Skeletal muscle tissue (tissue), 3 donors: ENCODE measurements at regions not wholly inside any gene's neighbourhood (a gene's known extent, or its start where the extent isn't known, plus 50 kb on each side); places are given as distances from the start of the nearest gene placed in this dataset.

Experiments used
- H3K27ac ChIP-seq: one replicate; pipeline ENCODE4 v1.7.0; 2013; ENCODE audit warnings: mild to moderate bottlenecking, low read depth, low read length, inconsistent platforms
- H3K27me3 ChIP-seq, 3 donors: one replicate each; pipeline ENCODE4 v1.7.0; 2013; ENCODE audit warnings: low read length in 3 of 3; ENCODE audit not compliant: control insufficient read depth in 3 of 3, insufficient read depth in 3 of 3
- H3K36me3 ChIP-seq, 3 donors: one replicate each; pipeline ENCODE4 v1.7.0; 2013; ENCODE audit warnings: low read length in 3 of 3; ENCODE audit not compliant: control insufficient read depth in 3 of 3, insufficient read depth in 3 of 3
- H3K4me1 ChIP-seq, 3 donors: one replicate each; pipeline ENCODE4 v1.7.0; 2013; ENCODE audit warnings: low read length in 3 of 3, mild to moderate bottlenecking in 3 of 3; ENCODE audit not compliant: control insufficient read depth in 3 of 3, insufficient read depth in 3 of 3
- H3K4me3 ChIP-seq, 3 donors: one replicate each; pipeline ENCODE4 v1.7.0; 2013; ENCODE audit warnings: low read length in 3 of 3
- H3K9ac ChIP-seq, 3 donors: one replicate each; pipeline ENCODE4 v1.7.0; 2013; ENCODE audit warnings: low read length in 3 of 3, mild to moderate bottlenecking in 3 of 3, moderate library complexity in 2 of 3, low read depth in 1 of 3
- H3K9me3 ChIP-seq, 3 donors: one replicate each; pipeline ENCODE4 v1.7.0; 2013; ENCODE audit warnings: low read length in 3 of 3; ENCODE audit not compliant: control insufficient read depth in 3 of 3
- donor health status: Osteomylitis.

DNA sequence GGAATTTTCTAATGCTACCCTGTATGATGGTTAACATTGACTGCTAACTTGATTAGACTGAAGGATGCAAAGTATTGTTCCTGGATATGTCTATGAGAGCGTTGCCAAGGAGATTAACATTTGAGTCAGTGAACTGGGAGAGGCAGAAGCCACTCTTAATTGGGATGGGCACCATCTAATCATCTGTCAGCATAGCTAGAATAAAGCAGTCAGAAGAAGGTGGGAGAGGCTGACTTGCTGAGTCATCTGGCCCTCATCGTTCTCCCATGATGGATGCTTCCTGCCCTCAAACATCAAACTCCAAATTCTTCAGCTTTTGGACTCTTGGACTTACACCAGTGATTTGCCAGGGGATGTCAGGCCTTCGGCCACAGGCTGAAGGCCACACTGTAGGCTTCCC, 878.5 kb downstream of the PCDH7 start:
- no peak overlapping the region for H3K27ac ChIP-seq
- no peaks in the 10 kb centered on the region for H3K36me3 ChIP-seq
- H3K4me1 ChIP-seq, result no peaks in the 10 kb centered on the region
- H3K9me3 ChIP-seq, result no peaks in the 10 kb centered on the region
- no peak overlapping the region for H3K4me3 ChIP-seq
- H3K27me3 ChIP-seq, result no peaks in the 10 kb centered on the region
- no peak overlapping the region for H3K9ac ChIP-seq

DNA sequence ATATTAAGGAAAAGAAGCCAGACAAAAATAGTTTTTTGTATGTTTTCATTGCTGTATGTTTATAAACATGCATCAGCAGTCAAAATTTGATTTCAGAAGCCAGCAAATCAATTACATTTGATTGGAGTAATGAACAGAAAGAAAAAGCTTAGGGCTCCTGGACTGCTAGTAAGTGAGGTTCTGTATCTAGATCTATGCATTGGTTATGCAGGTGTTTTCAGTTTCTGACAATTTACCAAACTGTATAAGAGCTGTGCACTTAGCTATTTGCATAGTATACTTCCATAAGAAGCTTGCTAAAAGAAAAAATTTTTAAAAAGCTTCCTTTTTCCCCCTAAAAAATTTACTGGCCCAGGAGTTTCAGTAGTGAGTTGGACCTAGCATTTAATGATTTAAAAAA, 881.6 kb downstream of the PCDH7 start:
- no peaks in the 10 kb centered on the region for H3K9me3 ChIP-seq
- H3K4me3 ChIP-seq, result no peak overlapping the region
- no peaks in the 10 kb centered on the region for H3K27me3 ChIP-seq
- no peak overlapping the region for H3K9ac ChIP-seq
- no peaks in the 10 kb centered on the region for H3K36me3 ChIP-seq
- H3K4me1 ChIP-seq, result no peaks in the 10 kb centered on the region
- H3K27ac ChIP-seq, result no peak overlapping the region

DNA sequence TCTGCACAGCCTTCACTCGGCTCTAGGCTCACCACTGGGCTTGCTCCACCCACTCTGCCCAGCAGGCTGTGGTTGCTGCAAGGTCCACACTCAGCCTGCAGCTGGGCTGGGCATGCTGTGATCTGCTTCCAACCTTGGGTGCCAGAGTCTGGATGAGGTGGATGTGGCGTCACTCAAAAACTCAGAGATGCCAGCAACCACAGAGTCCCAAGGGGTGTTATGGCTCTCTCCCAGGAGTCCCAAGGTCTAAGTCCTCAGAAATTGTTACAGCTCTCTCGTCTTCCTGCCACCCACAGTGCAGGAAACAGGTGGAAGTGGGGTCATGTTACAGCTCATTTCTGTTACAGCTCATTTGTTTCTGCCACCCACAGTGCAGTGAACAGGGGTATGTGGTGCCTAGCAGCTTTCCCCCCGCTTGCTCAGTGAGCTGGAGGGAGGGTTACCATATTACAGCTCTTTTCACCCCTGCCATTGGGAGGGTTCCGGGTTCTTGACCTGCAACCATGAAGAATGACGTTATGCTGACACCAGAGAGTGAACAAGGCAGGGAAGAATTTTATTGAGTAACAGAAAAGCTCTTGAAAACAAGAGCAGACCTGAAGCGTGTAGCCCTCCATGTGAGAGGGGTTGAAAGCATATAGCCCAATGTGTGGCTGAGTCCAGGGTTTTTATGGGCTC, 893.9 kb downstream of the PCDH7 start:
- H3K4me1 ChIP-seq, result peaks cover 0 to 3% (median 0%) of the 10 kb centered on the region in 3 donors
- H3K9ac ChIP-seq, result no peak overlapping the region
- no peaks in the 10 kb centered on the region for H3K27me3 ChIP-seq
- no peaks in the 10 kb centered on the region for H3K36me3 ChIP-seq
- H3K9me3 ChIP-seq, result no peaks in the 10 kb centered on the region
- peak overlapping the region; percentile 4 to 37 (median 20) for H3K4me3 ChIP-seq
- H3K27ac ChIP-seq, result no peak overlapping the region

DNA sequence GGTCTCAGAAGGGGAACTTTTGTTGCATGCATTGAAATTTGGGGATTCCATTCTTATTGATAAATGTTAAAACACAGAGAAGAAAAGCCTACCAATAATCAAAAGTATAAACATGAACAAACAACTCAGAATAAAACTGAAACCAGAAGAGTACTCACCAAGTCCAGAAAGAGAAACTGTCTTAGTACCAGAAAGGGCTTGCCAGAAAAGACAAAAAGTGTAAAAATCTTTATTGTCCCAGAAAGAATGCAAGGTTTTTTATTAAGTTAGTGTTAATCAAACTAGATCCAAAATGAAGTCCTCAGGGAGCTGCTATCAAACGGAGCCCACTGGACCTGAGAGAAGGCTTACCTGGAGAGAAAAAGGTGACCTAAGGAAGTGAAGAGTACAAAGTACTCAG, 897.5 kb downstream of the PCDH7 start:
- no peak overlapping the region for H3K27ac ChIP-seq
- H3K9ac ChIP-seq, result no peak overlapping the region
- H3K4me1 ChIP-seq, result peaks cover 0 to 3% (median 0%) of the 10 kb centered on the region in 3 donors
- no peaks in the 10 kb centered on the region for H3K36me3 ChIP-seq
- H3K9me3 ChIP-seq, result no peaks in the 10 kb centered on the region
- H3K4me3 ChIP-seq, result no peak overlapping the region
- no peaks in the 10 kb centered on the region for H3K27me3 ChIP-seq

DNA sequence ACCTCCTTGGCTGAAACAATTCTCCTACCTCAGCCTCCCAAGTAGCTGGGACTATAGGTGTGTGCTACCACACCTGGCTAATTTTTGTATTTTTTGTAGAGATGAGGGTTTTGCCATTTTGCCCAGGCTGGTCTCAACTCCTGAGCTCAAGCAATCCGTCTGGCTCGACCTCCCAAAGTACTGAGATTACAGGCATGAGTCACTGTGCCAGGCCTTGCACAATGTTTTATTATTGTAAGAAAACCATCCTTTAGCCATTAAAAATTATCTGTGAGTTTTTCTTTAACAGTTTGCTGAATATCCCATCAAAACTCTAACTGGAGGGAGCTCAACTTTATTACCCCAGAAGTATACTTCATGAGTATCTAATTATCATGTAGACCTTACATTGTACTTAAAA, 900.3 kb downstream of the PCDH7 start:
- Histone ChIP-seq H3K27me3 (no peaks in the 10 kb centered on the region), H3K36me3 (no peaks in the 10 kb centered on the region), H3K4me3 (no peak overlapping the region), H3K4me1 (no peaks in the 10 kb centered on the region), H3K9ac (no peak overlapping the region), H3K27ac (no peak overlapping the region), H3K9me3 (no peaks in the 10 kb centered on the region)

DNA sequence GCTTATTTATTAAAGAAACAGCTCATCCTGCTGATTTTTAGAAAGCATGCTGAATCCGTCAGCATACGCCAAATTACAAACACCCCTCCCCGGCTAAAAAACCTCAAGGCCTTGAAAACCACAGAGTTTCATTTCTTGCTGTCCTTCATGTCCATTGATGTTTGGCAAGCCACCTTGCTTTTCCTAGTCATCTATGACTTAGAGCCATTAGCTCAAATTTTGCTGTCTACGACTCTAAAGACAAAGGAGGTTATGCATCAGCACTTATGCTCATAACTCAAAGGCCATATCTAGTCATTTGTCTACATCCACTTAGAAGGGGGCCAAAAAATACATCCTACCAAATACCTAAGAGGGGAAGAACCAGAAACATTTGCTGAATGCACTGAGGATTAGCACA, 925.1 kb downstream of the PCDH7 start:
- Histone ChIP-seq H3K27me3 (no peaks in the 10 kb centered on the region), H3K36me3 (no peaks in the 10 kb centered on the region), H3K9ac (no peak overlapping the region), H3K27ac (no peak overlapping the region), H3K4me1 (no peaks in the 10 kb centered on the region), H3K4me3 (no peak overlapping the region), H3K9me3 (no peaks in the 10 kb centered on the region)

DNA sequence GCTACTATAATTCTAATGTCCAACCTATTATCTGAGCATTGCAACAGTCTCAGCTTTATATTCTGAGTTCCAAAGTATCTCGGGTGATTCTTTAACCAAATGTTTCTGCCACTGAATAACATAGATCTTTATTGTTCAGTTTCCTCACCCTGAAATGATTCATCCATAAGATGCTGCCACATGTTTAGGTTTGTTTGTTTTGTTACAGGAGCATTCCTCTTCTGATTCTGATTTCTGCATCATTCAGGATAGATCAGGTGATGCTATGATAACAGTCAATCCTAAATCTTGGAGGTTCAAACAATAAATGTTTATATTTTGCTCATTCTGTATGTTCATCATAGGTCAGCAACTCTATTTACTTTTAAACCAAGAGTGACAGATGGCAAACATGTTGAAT, 927.6 kb downstream of the PCDH7 start:
- H3K9ac ChIP-seq, result no peak overlapping the region
- no peaks in the 10 kb centered on the region for H3K27me3 ChIP-seq
- no peaks in the 10 kb centered on the region for H3K36me3 ChIP-seq
- no peaks in the 10 kb centered on the region for H3K9me3 ChIP-seq
- no peak overlapping the region for H3K4me3 ChIP-seq
- H3K4me1 ChIP-seq, result no peaks in the 10 kb centered on the region
- H3K27ac ChIP-seq, result no peak overlapping the region

DNA sequence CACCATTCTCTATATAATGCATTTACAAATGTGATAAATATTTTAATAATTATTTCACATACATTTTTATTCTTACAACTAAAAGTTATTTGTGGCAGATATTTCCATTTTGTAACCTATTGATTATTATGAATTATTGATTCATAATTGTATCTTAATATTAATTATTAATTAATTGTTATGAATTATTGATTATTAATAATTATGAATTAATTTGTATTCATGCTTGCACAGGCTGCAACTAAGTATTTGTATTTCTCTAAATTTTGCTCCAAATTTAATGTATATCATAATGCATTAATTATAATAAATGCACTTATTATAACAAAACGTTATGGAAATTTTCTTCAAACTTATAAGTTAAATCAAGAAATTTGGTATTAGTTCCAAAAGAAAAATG, 929.7 kb downstream of the PCDH7 start:
- Histone ChIP-seq H3K27me3 (no peaks in the 10 kb centered on the region), H3K36me3 (no peaks in the 10 kb centered on the region), H3K4me1 (no peaks in the 10 kb centered on the region), H3K27ac (no peak overlapping the region), H3K9me3 (no peaks in the 10 kb centered on the region), H3K4me3 (no peak overlapping the region), H3K9ac (no peak overlapping the region)

DNA sequence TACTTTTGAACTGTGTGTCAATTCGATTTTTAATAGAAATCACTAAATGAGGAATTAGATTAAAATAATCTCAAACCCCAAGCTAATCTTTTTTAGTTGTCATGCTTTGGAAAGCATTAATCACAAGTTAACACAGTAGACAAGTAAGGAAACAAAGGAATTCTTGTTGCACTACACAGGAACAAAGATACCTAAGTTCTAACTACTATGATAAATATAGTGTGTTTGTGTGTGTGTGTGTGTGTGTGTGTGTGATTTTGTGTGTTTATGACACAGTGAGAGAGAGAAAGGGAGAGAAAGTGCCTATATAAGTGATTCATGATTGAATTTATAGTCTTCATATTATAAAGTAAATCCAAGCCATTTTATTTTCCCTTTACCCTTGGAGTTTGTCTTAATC, 931.4 kb downstream of the PCDH7 start:
- no peaks in the 10 kb centered on the region for H3K4me1 ChIP-seq
- H3K27me3 ChIP-seq, result no peaks in the 10 kb centered on the region
- no peak overlapping the region for H3K27ac ChIP-seq
- no peak overlapping the region for H3K4me3 ChIP-seq
- H3K9ac ChIP-seq, result no peak overlapping the region
- H3K36me3 ChIP-seq, result no peaks in the 10 kb centered on the region
- H3K9me3 ChIP-seq, result no peaks in the 10 kb centered on the region

DNA sequence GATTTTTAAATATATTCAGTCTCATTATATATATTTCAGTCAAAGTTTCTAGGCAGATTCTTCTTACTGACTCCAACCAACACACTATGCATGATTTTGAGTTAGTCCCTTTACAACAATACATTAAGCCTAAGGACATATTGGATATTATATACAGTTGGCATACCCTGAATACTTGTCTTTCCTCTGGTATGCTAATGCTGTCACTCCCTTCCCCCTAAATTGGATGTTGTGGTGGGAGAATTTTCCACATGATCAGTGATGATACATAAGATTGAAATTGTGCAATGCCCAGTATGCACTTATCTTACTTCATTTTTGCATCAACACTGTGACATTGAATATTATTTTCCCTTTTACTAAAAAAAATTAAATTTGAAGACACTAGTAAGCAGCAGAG, 935.2 kb downstream of the PCDH7 start:
- Histone ChIP-seq H3K9me3 (no peaks in the 10 kb centered on the region), H3K27me3 (no peaks in the 10 kb centered on the region), H3K27ac (no peak overlapping the region), H3K36me3 (no peaks in the 10 kb centered on the region), H3K4me1 (no peaks in the 10 kb centered on the region), H3K4me3 (no peak overlapping the region), H3K9ac (no peak overlapping the region)
